ENCODE measurements at regions not wholly inside any gene's neighbourhood (a gene's known extent, or its start where the extent isn't known, plus 50 kb on each side); places are given as distances from the start of the nearest gene placed in this dataset.

DNA sequence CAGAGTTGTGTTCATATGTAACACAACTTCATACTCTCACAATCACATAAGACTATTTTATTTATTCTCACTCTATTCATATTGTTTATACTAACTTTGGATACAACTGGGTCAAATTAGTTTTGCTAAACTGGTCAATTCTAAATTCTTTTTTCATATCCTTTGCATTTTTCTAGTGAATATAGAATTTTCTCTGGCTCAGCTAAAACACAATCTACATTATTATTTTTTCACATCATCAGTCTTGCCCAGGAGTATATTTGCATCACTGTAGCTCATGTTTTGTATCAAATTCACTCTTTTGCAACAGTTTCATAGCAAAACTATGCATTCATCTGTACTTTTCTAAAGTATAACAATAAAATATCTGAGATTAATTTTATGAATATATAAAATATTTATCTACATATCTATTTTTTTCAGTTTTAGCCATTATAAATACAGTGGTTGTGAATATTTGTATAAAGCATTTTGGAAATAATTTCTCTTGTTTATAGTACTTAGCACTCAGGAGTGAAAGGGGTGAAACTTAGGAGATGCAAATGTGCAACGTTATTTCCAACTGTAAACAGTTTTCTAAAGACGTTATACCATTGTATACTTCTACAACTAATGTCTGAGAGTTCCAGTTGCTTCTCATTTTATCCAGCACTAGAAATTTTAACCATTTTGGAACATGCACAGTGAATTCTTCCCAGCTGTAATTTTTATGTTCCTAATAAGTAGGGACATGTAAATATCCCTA, 854.6 kb downstream of the CBLN2 start:
- TF ChIP-seq, protein P1, sequence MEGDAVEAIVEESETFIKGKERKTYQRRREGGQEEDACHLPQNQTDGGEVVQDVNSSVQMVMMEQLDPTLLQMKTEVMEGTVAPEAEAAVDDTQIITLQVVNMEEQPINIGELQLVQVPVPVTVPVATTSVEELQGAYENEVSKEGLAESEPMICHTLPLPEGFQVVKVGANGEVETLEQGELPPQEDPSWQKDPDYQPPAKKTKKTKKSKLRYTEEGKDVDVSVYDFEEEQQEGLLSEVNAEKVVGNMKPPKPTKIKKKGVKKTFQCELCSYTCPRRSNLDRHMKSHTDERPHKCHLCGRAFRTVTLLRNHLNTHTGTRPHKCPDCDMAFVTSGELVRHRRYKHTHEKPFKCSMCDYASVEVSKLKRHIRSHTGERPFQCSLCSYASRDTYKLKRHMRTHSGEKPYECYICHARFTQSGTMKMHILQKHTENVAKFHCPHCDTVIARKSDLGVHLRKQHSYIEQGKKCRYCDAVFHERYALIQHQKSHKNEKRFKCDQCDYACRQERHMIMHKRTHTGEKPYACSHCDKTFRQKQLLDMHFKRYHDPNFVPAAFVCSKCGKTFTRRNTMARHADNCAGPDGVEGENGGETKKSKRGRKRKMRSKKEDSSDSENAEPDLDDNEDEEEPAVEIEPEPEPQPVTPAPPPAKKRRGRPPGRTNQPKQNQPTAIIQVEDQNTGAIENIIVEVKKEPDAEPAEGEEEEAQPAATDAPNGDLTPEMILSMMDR (IDR thresholded peaks at IDR 0.05; ENCODE audit: borderline replicate concordance, extremely low read depth, insufficient read depth) = no peak
- intact Hi-C loops (cut with DNase I) = no loop called here
- H3K4me3 ChIP-seq (ENCODE audit: low read length in 3 of 3) = no peak overlapping the region
- H3K9ac ChIP-seq (ENCODE audit: low read length in 3 of 3) = no peak overlapping the region
- H3K9me3 ChIP-seq (ENCODE audit: control insufficient read depth in 2 of 3, insufficient read depth in 1 of 3, low read length in 3 of 3) = no peaks in the 10 kb centered on the region
- FAIRE-seq = no peak
- no peak overlapping the region for H3K27ac ChIP-seq (ENCODE audit: low read depth in 2 of 2, low read length in 2 of 2)
- H3K4me1 ChIP-seq (ENCODE audit: control insufficient read depth in 2 of 3, insufficient read depth in 2 of 3, low read depth in 1 of 3, low read length in 3 of 3) = no peaks in the 10 kb centered on the region
- H3K27me3 ChIP-seq (ENCODE audit: control insufficient read depth, insufficient read depth, low read length) = no peaks in the 10 kb centered on the region
- H3K36me3 ChIP-seq (ENCODE audit: control insufficient read depth in 2 of 3, insufficient read depth in 3 of 3, low read length in 3 of 3) = no peaks in the 10 kb centered on the region
- no peak for DNase-seq

DNA sequence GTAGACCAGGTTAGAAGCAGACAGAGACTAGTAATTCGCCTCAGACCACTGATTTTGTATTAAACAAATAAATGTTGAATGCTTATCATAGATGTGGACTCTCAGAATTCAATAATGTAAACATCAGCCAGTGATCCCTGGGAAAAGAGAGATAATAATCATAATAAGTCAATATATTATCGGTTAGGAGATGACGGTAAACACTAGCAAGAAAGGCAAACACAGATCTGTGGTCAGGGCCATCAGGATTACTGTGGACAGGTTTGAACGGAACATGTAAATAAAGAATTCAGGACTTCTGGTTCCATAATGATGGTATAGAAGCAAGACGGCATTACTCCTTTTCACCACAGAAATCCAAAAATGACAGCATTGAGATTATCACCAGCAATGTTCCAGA, 861.6 kb downstream of the CBLN2 start:
- TF ChIP-seq, protein P1 (IDR thresholded peaks at IDR 0.05; ENCODE audit: borderline replicate concordance, extremely low read depth, insufficient read depth) = no peak
- no peak for DNase-seq
- Histone ChIP-seq H3K27ac (ENCODE audit: low read depth in 2 of 2, low read length in 2 of 2) (no peak overlapping the region), H3K4me1 (ENCODE audit: control insufficient read depth in 2 of 3, insufficient read depth in 2 of 3, low read depth in 1 of 3, low read length in 3 of 3) (no peaks in the 10 kb centered on the region), H3K9me3 (ENCODE audit: control insufficient read depth in 2 of 3, insufficient read depth in 1 of 3, low read length in 3 of 3) (peaks cover 0 to 2% (median 0%) of the 10 kb centered on the region in 3 donors), H3K36me3 (ENCODE audit: control insufficient read depth in 2 of 3, insufficient read depth in 3 of 3, low read length in 3 of 3) (no peaks in the 10 kb centered on the region), H3K4me3 (ENCODE audit: low read length in 3 of 3) (no peak overlapping the region), H3K9ac (ENCODE audit: low read length in 3 of 3) (no peak overlapping the region), H3K27me3 (ENCODE audit: control insufficient read depth, insufficient read depth, low read length) (no peaks in the 10 kb centered on the region)
- no peak for FAIRE-seq
- intact Hi-C loops (cut with DNase I) = no loop called here

DNA sequence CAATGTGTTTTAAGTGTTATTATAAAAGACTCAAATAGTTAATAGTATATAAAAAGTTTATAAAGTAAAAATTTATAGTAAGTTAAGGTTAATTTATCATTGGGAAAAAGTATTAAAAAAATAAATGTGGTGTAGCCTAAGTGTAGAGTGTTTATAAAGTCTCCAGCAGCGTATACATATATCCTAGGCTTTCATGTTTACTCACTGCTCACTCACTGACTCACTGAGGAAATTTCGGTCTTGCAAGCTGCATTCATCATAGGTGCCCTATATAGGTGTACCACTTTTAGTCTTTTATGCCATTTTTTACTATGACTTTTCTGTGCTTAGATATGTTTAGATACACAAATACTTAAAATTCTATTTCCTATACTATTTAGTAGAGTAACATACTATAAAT, 866.0 kb downstream of the CBLN2 start:
- intact Hi-C loops (cut with DNase I) = no loop called here
- no peaks in the 10 kb centered on the region for H3K27me3 ChIP-seq (ENCODE audit: control insufficient read depth, insufficient read depth, low read length)
- no peak overlapping the region for H3K4me3 ChIP-seq (ENCODE audit: low read length in 3 of 3)
- no peak overlapping the region for H3K9ac ChIP-seq (ENCODE audit: low read length in 3 of 3)
- FAIRE-seq (peak; percentile 42), DNase-seq (no peak)
- H3K4me1 ChIP-seq (ENCODE audit: control insufficient read depth in 2 of 3, insufficient read depth in 2 of 3, low read depth in 1 of 3, low read length in 3 of 3) = no peaks in the 10 kb centered on the region
- TF ChIP-seq, protein P1 (IDR thresholded peaks at IDR 0.05; ENCODE audit: borderline replicate concordance, extremely low read depth, insufficient read depth) = no peak
- H3K9me3 ChIP-seq (ENCODE audit: control insufficient read depth in 2 of 3, insufficient read depth in 1 of 3, low read length in 3 of 3) = no peaks in the 10 kb centered on the region
- H3K36me3 ChIP-seq (ENCODE audit: control insufficient read depth in 2 of 3, insufficient read depth in 3 of 3, low read length in 3 of 3) = no peaks in the 10 kb centered on the region
- no peak overlapping the region for H3K27ac ChIP-seq (ENCODE audit: low read depth in 2 of 2, low read length in 2 of 2)

DNA sequence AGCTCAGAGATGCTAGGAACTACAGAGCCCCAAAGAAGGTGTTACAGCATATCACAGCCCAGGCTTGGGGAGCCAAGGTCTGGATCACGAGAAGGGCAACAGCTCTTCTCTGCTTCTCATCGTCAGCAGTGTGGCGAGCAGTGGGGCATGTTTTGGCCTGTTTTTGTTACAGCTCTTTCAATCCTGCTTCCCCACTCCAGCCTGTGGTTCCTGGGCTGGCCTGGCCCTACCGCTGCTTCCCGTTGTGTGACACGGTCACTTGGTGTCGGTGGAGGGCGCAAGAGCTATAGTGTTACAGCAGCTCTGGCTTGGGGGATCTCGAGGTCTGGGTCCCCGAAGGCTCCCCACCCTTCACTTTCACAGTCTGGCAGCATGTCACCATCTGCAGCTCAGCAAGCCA, 870.2 kb downstream of the CBLN2 start:
- no peak for FAIRE-seq
- H3K4me3 ChIP-seq (ENCODE audit: low read length in 3 of 3) = no peak overlapping the region
- no peak overlapping the region for H3K27ac ChIP-seq (ENCODE audit: low read depth in 2 of 2, low read length in 2 of 2)
- no peak overlapping the region for H3K9ac ChIP-seq (ENCODE audit: low read length in 3 of 3)
- H3K27me3 ChIP-seq (ENCODE audit: control insufficient read depth, insufficient read depth, low read length) = no peaks in the 10 kb centered on the region
- intact Hi-C loops (cut with DNase I) = no loop called here
- no peaks in the 10 kb centered on the region for H3K4me1 ChIP-seq (ENCODE audit: control insufficient read depth in 2 of 3, insufficient read depth in 2 of 3, low read depth in 1 of 3, low read length in 3 of 3)
- TF ChIP-seq, protein P1 (IDR thresholded peaks at IDR 0.05; ENCODE audit: borderline replicate concordance, extremely low read depth, insufficient read depth) = no peak
- no peak for DNase-seq
- no peaks in the 10 kb centered on the region for H3K36me3 ChIP-seq (ENCODE audit: control insufficient read depth in 2 of 3, insufficient read depth in 3 of 3, low read length in 3 of 3)
- H3K9me3 ChIP-seq (ENCODE audit: control insufficient read depth in 2 of 3, insufficient read depth in 1 of 3, low read length in 3 of 3) = no peaks in the 10 kb centered on the region
